SK-N-MC (cell line): ENCODE measurements at regions not wholly inside any gene's neighbourhood (a gene's known extent, or its start where the extent isn't known, plus 50 kb on each side); places are given as distances from the start of the nearest gene placed in this dataset.
"Not testable (repeated sequence)": the region's sequence is repeated elsewhere in the genome, so short reads cannot be mapped to it uniquely, and the experiment has no call there.

ENCODE experiments used
- DNase-seq: peaks from one replicate; pipeline ENCODE4 v3.0.0-alpha.2; 2011; ENCODE audit warnings: low read depth, low spot score
- H3K27ac ChIP-seq: fragments of 200-600 bp; sonication (generic); 2 replicates; pipeline ENCODE4 v1.5.1; 2016; ENCODE audit warnings: mixed run types
- H3K36me3 ChIP-seq: fragments of 200-600 bp; sonication (generic); 2 replicates; pipeline ENCODE4 v1.6.1; 2017; ENCODE audit warnings: antibody characterized with exemption, low read length, mixed read lengths; ENCODE audit not compliant: insufficient read depth
- H3K4me3 ChIP-seq: fragments of 200-600 bp; sonication (generic); 2 replicates; pipeline ENCODE4 v1.5.1; 2016
- H3K9ac ChIP-seq: fragments of 200-600 bp; sonication (generic); 2 replicates; pipeline ENCODE4 v1.8.0; 2017; ENCODE audit warnings: mixed run types, mixed read lengths; ENCODE audit not compliant: insufficient read length
- H3K9me3 ChIP-seq: fragments of 200-600 bp; sonication (generic); 2 replicates; pipeline ENCODE4 v1.6.1; 2017; ENCODE audit warnings: low read depth, mild to moderate bottlenecking, antibody characterized with exemption, low read length, moderate library complexity, mixed read lengths
- EZH2 ChIP-seq: fragments of 200-600 bp; sonication (generic); IDR thresholded peaks from one replicate; pipeline ENCODE4 v1.6.1; 2017; ENCODE audit warnings: antibody characterized with exemption
- FOXP2 ChIP-seq: optimal IDR thresholded peaks from 2 replicates; pipeline ENCODE3; 2011; ENCODE audit warnings: mild to moderate bottlenecking, moderate library complexity; ENCODE audit not compliant: insufficient read depth; ENCODE audit errors: extremely low read length, control extremely low read depth
- POLR2AphosphoS5 ChIP-seq: IDR thresholded peaks from 2 replicates; pipeline ENCODE4 v1.6.1; 2012; ENCODE audit warnings: mild to moderate bottlenecking, low read depth, low read length, borderline replicate concordance

- Histone ChIP-seq H3K9ac (no peak overlapping the region), H3K27ac (no peak overlapping the region), H3K36me3 (no peaks in the 10 kb centered on the region), H3K9me3 (no peaks in the 10 kb centered on the region), H3K4me3 (no peak overlapping the region)
- no peak for DNase-seq
- TF ChIP-seq POLR2AphosphoS5 (no peak), FOXP2 (no peak), EZH2 (no peak)
Observed at GRCh38 chr5:34409373-34409772, 246.8 kb upstream of the RAI14 start.

GRCh38 chr5:34410411-34411139 lies 245.6 kb upstream of the RAI14 start:
- DNase-seq, result no peak
- Histone ChIP-seq H3K27ac (no peak overlapping the region), H3K4me3 (no peak overlapping the region), H3K9ac (no peak overlapping the region), H3K9me3 (no peaks in the 10 kb centered on the region), H3K36me3 (no peaks in the 10 kb centered on the region)
- TF ChIP-seq EZH2 (no peak), FOXP2 (no peak), POLR2AphosphoS5 (no peak)

GRCh38 chr5:34411470-34412346 lies 244.4 kb upstream of the RAI14 start:
- TF ChIP-seq EZH2 (no peak), FOXP2 (no peak), POLR2AphosphoS5 (no peak)
- H3K27ac ChIP-seq, result no peak overlapping the region
- DNase-seq, result no peak
- no peak overlapping the region for H3K4me3 ChIP-seq
- H3K36me3 ChIP-seq, result no peaks in the 10 kb centered on the region
- H3K9me3 ChIP-seq, result no peaks in the 10 kb centered on the region
- no peak overlapping the region for H3K9ac ChIP-seq

GRCh38 chr5:34412736-34413135 lies 243.4 kb upstream of the RAI14 start:
- H3K4me3 ChIP-seq, result no peak overlapping the region
- H3K9ac ChIP-seq, result no peak overlapping the region
- no peak for TF ChIP-seq EZH2
- TF ChIP-seq POLR2AphosphoS5, result no peak
- no peak for TF ChIP-seq FOXP2

GRCh38 chr5:34415559-34416198 lies 240.4 kb upstream of the RAI14 start:
- no peak for DNase-seq
- Histone ChIP-seq H3K27ac (no peak overlapping the region), H3K4me3 (no peak overlapping the region), H3K9me3 (no peaks in the 10 kb centered on the region), H3K36me3 (no peaks in the 10 kb centered on the region), H3K9ac (no peak overlapping the region)
- no peak for TF ChIP-seq FOXP2
- TF ChIP-seq POLR2AphosphoS5, result no peak
- TF ChIP-seq EZH2, result no peak

More at GRCh38 chr5:34412736-34413135, 243.4 kb upstream of the RAI14 start:
- H3K9me3 ChIP-seq, result no peaks in the 10 kb centered on the region
- H3K36me3 ChIP-seq, result no peaks in the 10 kb centered on the region
- no peak for DNase-seq
- no peak overlapping the region for H3K27ac ChIP-seq

- no peak overlapping the region for H3K4me3 ChIP-seq
- DNase-seq, result no peak
- H3K9ac ChIP-seq, result no peak overlapping the region
- no peaks in the 10 kb centered on the region for H3K36me3 ChIP-seq
- no peak for TF ChIP-seq EZH2
- no peak for TF ChIP-seq POLR2AphosphoS5
- no peak for TF ChIP-seq FOXP2
- no peaks in the 10 kb centered on the region for H3K9me3 ChIP-seq
- no peak overlapping the region for H3K27ac ChIP-seq
Observed at GRCh38 chr5:34416501-34417008, 239.6 kb upstream of the RAI14 start.

- not testable (repeated sequence) for H3K27ac ChIP-seq, DNase-seq, H3K36me3 ChIP-seq, H3K9ac ChIP-seq, H3K4me3 ChIP-seq, H3K9me3 ChIP-seq
Observed at GRCh38 chr5:34420191-34420590, 235.9 kb upstream of the RAI14 start.

GRCh38 chr5:34436761-34437501 lies 219.2 kb upstream of the RAI14 start:
- Histone ChIP-seq H3K9ac (no peak overlapping the region), H3K9me3 (no peaks in the 10 kb centered on the region), H3K4me3 (no peak overlapping the region), H3K27ac (no peak overlapping the region), H3K36me3 (no peaks in the 10 kb centered on the region)
- no peak for DNase-seq
- TF ChIP-seq POLR2AphosphoS5 (no peak), FOXP2 (no peak), EZH2 (no peak)
